DMS 273 treated with DMSO at 0.1 percent for 48 hours (cell line): ENCODE measurements at regions not wholly inside any gene's neighbourhood (a gene's known extent, or its start where the extent isn't known, plus 50 kb on each side); places are given as distances from the start of the nearest gene placed in this dataset.
"Not testable (repeated sequence)": the region's sequence is repeated elsewhere in the genome, so short reads cannot be mapped to it uniquely, and the experiment has no call there.

Source experiments
- DNase-seq: peaks from one replicate; lab custom pipeline; 2025; lab: John Stamatoyannopoulos, UW

GRCh38 chr4:156173937-156174336, 220.3 kb upstream of the CTSO start:
- DNase-seq, result no peak

- no peak for DNase-seq
Observed at GRCh38 chr4:156173486-156173885, 219.8 kb upstream of the CTSO start.

GRCh38 chr4:156169861-156170260, 216.2 kb upstream of the CTSO start:
- no peak for DNase-seq

GRCh38 chr4:156169011-156169410, 215.3 kb upstream of the CTSO start:
- DNase-seq, result peak; percentile 29

GRCh38 chr4:156168288-156168687, 214.6 kb upstream of the CTSO start:
- no peak for DNase-seq

GRCh38 chr4:156158747-156159146, 205.1 kb upstream of the CTSO start:
- no peak for DNase-seq

- no peak for DNase-seq
Observed at GRCh38 chr4:156154978-156155377, 201.3 kb upstream of the CTSO start.

- no peak for DNase-seq
Observed at GRCh38 chr4:156146571-156146970, 192.9 kb upstream of the CTSO start.

GRCh38 chr4:156144961-156145360, 191.3 kb upstream of the CTSO start:
- no peak for DNase-seq

GRCh38 chr4:156138781-156139280, 185.2 kb upstream of the CTSO start:
- no peak for DNase-seq

GRCh38 chr4:156137679-156138473, 184.2 kb upstream of the CTSO start:
- DNase-seq, result no peak

- DNase-seq, result no peak
Observed at GRCh38 chr4:156132196-156132595, 178.5 kb upstream of the CTSO start.

- DNase-seq, result no peak
Observed at GRCh38 chr4:156128616-156129015, 174.9 kb upstream of the CTSO start.

GRCh38 chr4:156118507-156119220, 165.0 kb upstream of the CTSO start:
- no peak for DNase-seq

- DNase-seq, result no peak
Observed at GRCh38 chr4:156117743-156118142, 164.1 kb upstream of the CTSO start.

GRCh38 chr4:156116991-156117390, 163.3 kb upstream of the CTSO start:
- DNase-seq, result no peak

GRCh38 chr4:156113138-156113765, 159.6 kb upstream of the CTSO start:
- DNase-seq, result no peak

GRCh38 chr4:156111686-156112085, 158.0 kb upstream of the CTSO start:
- DNase-seq, result no peak

GRCh38 chr4:156109943-156110900, 156.6 kb upstream of the CTSO start:
- no peak for DNase-seq

GRCh38 chr4:156109087-156109486, 155.4 kb upstream of the CTSO start:
- not testable (repeated sequence) for DNase-seq

GRCh38 chr4:156103311-156103710, 149.6 kb upstream of the CTSO start:
- DNase-seq, result no peak

GRCh38 chr4:156102411-156102810, 148.7 kb upstream of the CTSO start:
- DNase-seq, result no peak
